SU-DHL-6 (cell line): ENCODE measurements at regions not wholly inside any gene's neighbourhood (a gene's known extent, or its start where the extent isn't known, plus 50 kb on each side); places are given as distances from the start of the nearest gene placed in this dataset.

Experiments used
- H2AFZ ChIP-seq: fragments of 200-600 bp; sonication (generic); 2 replicates; pipeline ENCODE4 v1.6.1; 2014; ENCODE audit warnings: low read depth, mild to moderate bottlenecking, moderate library complexity, mixed read lengths, antibody characterized with exemption, low read length; ENCODE audit not compliant: severe bottlenecking
- H3F3A ChIP-seq: fragments of 200-600 bp; shearing (Covaris generic); 2 replicates; pipeline ENCODE4 v1.6.0; 2016; ENCODE audit warnings: antibody characterized with exemption, mild to moderate bottlenecking; ENCODE audit not compliant: insufficient read depth
- H3K27ac ChIP-seq: fragments of 200-600 bp; sonication (generic); 2 replicates; pipeline ENCODE4 v1.5.1; 2016; ENCODE audit warnings: low read depth, mild to moderate bottlenecking, low read length, moderate library complexity, mixed read lengths
- H3K27me3 ChIP-seq: fragments of 200-600 bp; sonication (generic), shearing (Covaris generic); 2 replicates; pipeline ENCODE4 v1.6.0; 2014; ENCODE audit warnings: mild to moderate bottlenecking, low read length
- H3K36me3 ChIP-seq: fragments of 200-600 bp; sonication (generic); 2 replicates; pipeline ENCODE4 v1.6.1; 2014; ENCODE audit warnings: mild to moderate bottlenecking, low read length, mixed read lengths
- H3K4me2 ChIP-seq: fragments of 300-600, 200-600 bp; shearing (Covaris generic), sonication (generic); 2 replicates; pipeline ENCODE4 v1.6.0; 2014; ENCODE audit warnings: low read length, low read depth, mild to moderate bottlenecking; ENCODE audit not compliant: poor library complexity, severe bottlenecking
- H3K4me3 ChIP-seq: fragments of 200-600 bp; sonication (generic); 2 replicates; pipeline ENCODE4 v1.5.1; 2014; ENCODE audit warnings: antibody characterized with exemption, low read length, mild to moderate bottlenecking, mixed read lengths; ENCODE audit not compliant: insufficient read depth, poor library complexity, severe bottlenecking
- H3K79me2 ChIP-seq: fragments of 200-600 bp; sonication (generic); 2 replicates; pipeline ENCODE4 v1.6.1; 2014; ENCODE audit warnings: mild to moderate bottlenecking, low read length, moderate library complexity; ENCODE audit not compliant: insufficient read depth
- H3K9ac ChIP-seq: fragments of 200-600 bp; sonication (generic); 2 replicates; pipeline ENCODE4 v1.7.0; 2014; ENCODE audit warnings: mild to moderate bottlenecking, low read length
- H3K9me2 ChIP-seq: fragments of 200-600 bp; sonication (generic); replicated peaks from 2 replicates; pipeline ENCODE4 v1.6.1; 2014; ENCODE audit warnings: low read length; ENCODE audit not compliant: insufficient read depth
- H3K9me3 ChIP-seq: fragments of 200-600 bp; sonication (generic); 2 replicates; pipeline ENCODE4 v1.6.1; 2014; ENCODE audit warnings: low read length, mixed read lengths; ENCODE audit not compliant: insufficient read depth
- H4K20me1 ChIP-seq: fragments of 200-600 bp; sonication (generic); 2 replicates; pipeline ENCODE4 v1.6.1; 2014; ENCODE audit warnings: low read depth, mild to moderate bottlenecking, antibody characterized with exemption, low read length, moderate library complexity, mixed read lengths
- CTCF ChIP-seq: fragments of 200-600 bp; sonication (generic); IDR thresholded peaks from one replicate; pipeline ENCODE4 v1.5.1; 2017; ENCODE audit warnings: antibody characterized with exemption, mild to moderate bottlenecking, low read length, moderate library complexity; ENCODE audit not compliant: insufficient read depth, poor library complexity, severe bottlenecking
- EZH2phosphoT487 ChIP-seq: fragments of 200-600 bp; sonication (generic), shearing (Covaris generic); conservative IDR thresholded peaks from 2 replicates; pipeline ENCODE4 v1.6.1; 2018; ENCODE audit warnings: mild to moderate bottlenecking, antibody characterized with exemption, low read length, moderate library complexity, mixed read lengths

GRCh38 chr10:44171765-44172164, 213.1 kb downstream of the CXCL12 start:
- Histone ChIP-seq H3K27ac (no peak overlapping the region), H3K27me3 (no peaks in the 10 kb centered on the region), H2AFZ (no peak overlapping the region), H3K9me2 (no peaks in the 10 kb centered on the region), H3K4me2 (no peak overlapping the region), H4K20me1 (no peaks in the 10 kb centered on the region), H3K36me3 (no peaks in the 10 kb centered on the region), H3K9ac (no peak overlapping the region), H3K4me3 (no peak overlapping the region), H3F3A (no peaks in the 10 kb centered on the region), H3K9me3 (no peaks in the 10 kb centered on the region), H3K79me2 (no peaks in the 10 kb centered on the region)
- TF ChIP-seq EZH2phosphoT487 (no peak), CTCF (no peak)

- Histone ChIP-seq H3F3A (no peaks in the 10 kb centered on the region), H3K36me3 (no peaks in the 10 kb centered on the region), H3K27me3 (no peaks in the 10 kb centered on the region), H3K9me3 (no peaks in the 10 kb centered on the region), H3K4me3 (no peak overlapping the region), H3K9me2 (no peaks in the 10 kb centered on the region), H3K79me2 (no peaks in the 10 kb centered on the region), H3K27ac (no peak overlapping the region), H3K4me2 (no peak overlapping the region), H2AFZ (no peak overlapping the region), H4K20me1 (no peaks in the 10 kb centered on the region), H3K9ac (no peak overlapping the region)
- no peak for TF ChIP-seq EZH2phosphoT487
- TF ChIP-seq CTCF = no peak
These were observed 216.4 kb downstream of the CXCL12 start for GRCh38 chr10:44168478-44168877.

GRCh38 chr10:44167752-44168151, 217.1 kb downstream of the CXCL12 start:
- Histone ChIP-seq H3K79me2 (no peaks in the 10 kb centered on the region), H3K9ac (no peak overlapping the region), H4K20me1 (no peaks in the 10 kb centered on the region), H3K4me3 (no peak overlapping the region), H3K9me3 (no peaks in the 10 kb centered on the region), H3K27ac (no peak overlapping the region), H3K4me2 (no peak overlapping the region), H3K27me3 (no peaks in the 10 kb centered on the region), H3F3A (no peaks in the 10 kb centered on the region), H3K9me2 (no peaks in the 10 kb centered on the region), H3K36me3 (no peaks in the 10 kb centered on the region), H2AFZ (no peak overlapping the region)
- no peak for TF ChIP-seq EZH2phosphoT487
- TF ChIP-seq CTCF = no peak

GRCh38 chr10:44166441-44166840, 218.5 kb downstream of the CXCL12 start:
- no peaks in the 10 kb centered on the region for H3K79me2 ChIP-seq
- no peak for TF ChIP-seq CTCF
- no peak for TF ChIP-seq EZH2phosphoT487
- no peaks in the 10 kb centered on the region for H3K27me3 ChIP-seq
- H2AFZ ChIP-seq = no peak overlapping the region
- H3K9me2 ChIP-seq = no peaks in the 10 kb centered on the region
- H3K9ac ChIP-seq = no peak overlapping the region
- no peaks in the 10 kb centered on the region for H3F3A ChIP-seq
- H3K4me3 ChIP-seq = no peak overlapping the region
- H3K36me3 ChIP-seq = no peaks in the 10 kb centered on the region
- H3K4me2 ChIP-seq = no peak overlapping the region
- no peaks in the 10 kb centered on the region for H4K20me1 ChIP-seq
- H3K27ac ChIP-seq = no peak overlapping the region
- no peaks in the 10 kb centered on the region for H3K9me3 ChIP-seq
